ENCODE measurements at regions not wholly inside any gene's neighbourhood (a gene's known extent, or its start where the extent isn't known, plus 50 kb on each side); places are given as distances from the start of the nearest gene placed in this dataset.

- Histone ChIP-seq H3F3A (ENCODE audit: insufficient read depth, low read length) (no peaks in the 10 kb centered on the region), H3K36me3 (replicated peaks; ENCODE audit: insufficient read depth, low read length) (no peaks in the 10 kb centered on the region), H3K9me3 (replicated peaks; ENCODE audit: insufficient read depth, low read length) (no peaks in the 10 kb centered on the region), H3K79me2 (ENCODE audit: low read length) (no peaks in the 10 kb centered on the region), H4K20me1 (ENCODE audit: insufficient read depth, low read length) (no peaks in the 10 kb centered on the region), H3K27me3 (replicated peaks; ENCODE audit: insufficient read depth, low read length) (no peaks in the 10 kb centered on the region), H3K9ac (ENCODE audit: low read length) (no peak overlapping the region), H2AFZ (ENCODE audit: low read length) (no peak overlapping the region), H3K4me1 (ENCODE audit: low read length) (no peaks in the 10 kb centered on the region), H3K4me2 (ENCODE audit: low read depth, low read length) (no peak overlapping the region), H3K4me3 (ENCODE audit: low read length) (no peak overlapping the region), H3K9me2 (replicated peaks; ENCODE audit: insufficient read depth, low read length) (no peaks in the 10 kb centered on the region), H3K27ac (ENCODE audit: low read length) (no peak overlapping the region)
- TF ChIP-seq CTCF (IDR thresholded peaks at IDR 0.05; ENCODE audit: low read length) (no peak), EZH2phosphoT487 (IDR thresholded peaks at IDR 0.05; ENCODE audit: low read length) (no peak), EZH2 (optimal IDR thresholded peaks at IDR 0.05; ENCODE audit: low read depth, low read length) (no peak)
- DNase-seq: no peak
Measured at GRCh38 chr3:103189941-103190340, 755.1 kb downstream of the ZPLD1 start.

GRCh38 chr3:103195216-103195615, 760.4 kb downstream of the ZPLD1 start:
- H3K9me3 ChIP-seq (replicated peaks; ENCODE audit: insufficient read depth, low read length): no peaks in the 10 kb centered on the region
- H3K27me3 ChIP-seq (replicated peaks; ENCODE audit: insufficient read depth, low read length): no peaks in the 10 kb centered on the region
- no peak overlapping the region for H2AFZ ChIP-seq (ENCODE audit: low read length)
- no peaks in the 10 kb centered on the region for H3K79me2 ChIP-seq (ENCODE audit: low read length)
- no peak for TF ChIP-seq EZH2 (optimal IDR thresholded peaks at IDR 0.05; ENCODE audit: low read depth, low read length)
- TF ChIP-seq CTCF (IDR thresholded peaks at IDR 0.05; ENCODE audit: low read length): no peak
- no peaks in the 10 kb centered on the region for H3F3A ChIP-seq (ENCODE audit: insufficient read depth, low read length)
- DNase-seq: no peak
- no peak overlapping the region for H3K9ac ChIP-seq (ENCODE audit: low read length)
- no peaks in the 10 kb centered on the region for H3K4me1 ChIP-seq (ENCODE audit: low read length)
- H3K4me3 ChIP-seq (ENCODE audit: low read length): no peak overlapping the region
- no peak overlapping the region for H3K27ac ChIP-seq (ENCODE audit: low read length)
- no peak overlapping the region for H3K4me2 ChIP-seq (ENCODE audit: low read depth, low read length)
- no peaks in the 10 kb centered on the region for H4K20me1 ChIP-seq (ENCODE audit: insufficient read depth, low read length)
- H3K36me3 ChIP-seq (replicated peaks; ENCODE audit: insufficient read depth, low read length): no peaks in the 10 kb centered on the region
- no peaks in the 10 kb centered on the region for H3K9me2 ChIP-seq (replicated peaks; ENCODE audit: insufficient read depth, low read length)

GRCh38 chr3:103203441-103203840, 768.6 kb downstream of the ZPLD1 start:
- H3K4me3 ChIP-seq (ENCODE audit: low read length): no peak overlapping the region
- H3K27me3 ChIP-seq (replicated peaks; ENCODE audit: insufficient read depth, low read length): no peaks in the 10 kb centered on the region
- H3K27ac ChIP-seq (ENCODE audit: low read length): no peak overlapping the region
- H3F3A ChIP-seq (ENCODE audit: insufficient read depth, low read length): no peaks in the 10 kb centered on the region
- no peaks in the 10 kb centered on the region for H3K9me3 ChIP-seq (replicated peaks; ENCODE audit: insufficient read depth, low read length)
- no peaks in the 10 kb centered on the region for H3K9me2 ChIP-seq (replicated peaks; ENCODE audit: insufficient read depth, low read length)
- H3K4me2 ChIP-seq (ENCODE audit: low read depth, low read length): no peak overlapping the region
- no peaks in the 10 kb centered on the region for H3K4me1 ChIP-seq (ENCODE audit: low read length)
- TF ChIP-seq EZH2 (optimal IDR thresholded peaks at IDR 0.05; ENCODE audit: low read depth, low read length) (no peak), EZH2phosphoT487 (IDR thresholded peaks at IDR 0.05; ENCODE audit: low read length) (no peak), CTCF (IDR thresholded peaks at IDR 0.05; ENCODE audit: low read length) (no peak)
- no peaks in the 10 kb centered on the region for H4K20me1 ChIP-seq (ENCODE audit: insufficient read depth, low read length)
- no peak overlapping the region for H3K9ac ChIP-seq (ENCODE audit: low read length)
- H3K79me2 ChIP-seq (ENCODE audit: low read length): no peaks in the 10 kb centered on the region
- DNase-seq: no peak
- no peak overlapping the region for H2AFZ ChIP-seq (ENCODE audit: low read length)
- H3K36me3 ChIP-seq (replicated peaks; ENCODE audit: insufficient read depth, low read length): no peaks in the 10 kb centered on the region

All from MM.1S (cell line).